ENCODE measurements at regions not wholly inside any gene's neighbourhood (a gene's known extent, or its start where the extent isn't known, plus 50 kb on each side); places are given as distances from the start of the nearest gene placed in this dataset.
"Not testable (repeated sequence)": the region's sequence is repeated elsewhere in the genome, so short reads cannot be mapped to it uniquely, and the experiment has no call there.

DNA sequence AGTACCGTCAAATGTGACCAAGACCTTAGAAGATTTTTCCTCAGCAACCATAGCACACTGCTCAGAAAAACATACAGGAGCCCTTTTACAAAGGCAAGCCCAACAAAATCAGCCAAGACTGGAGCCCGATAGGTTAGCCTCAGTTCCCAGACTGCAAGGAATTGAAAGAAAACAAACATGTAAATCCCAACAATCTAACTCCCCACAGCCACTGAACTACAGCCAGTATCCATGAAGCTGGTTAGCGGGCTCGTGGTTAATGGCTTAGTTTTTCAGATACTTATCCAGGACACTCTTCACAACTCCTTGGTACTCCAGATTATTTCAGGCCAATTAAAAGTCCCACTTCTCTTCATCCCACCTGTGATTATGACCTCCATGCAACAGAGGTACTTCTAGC is 201.6 kb downstream of the IPMK start:
- DNase-seq = no peak

DNA sequence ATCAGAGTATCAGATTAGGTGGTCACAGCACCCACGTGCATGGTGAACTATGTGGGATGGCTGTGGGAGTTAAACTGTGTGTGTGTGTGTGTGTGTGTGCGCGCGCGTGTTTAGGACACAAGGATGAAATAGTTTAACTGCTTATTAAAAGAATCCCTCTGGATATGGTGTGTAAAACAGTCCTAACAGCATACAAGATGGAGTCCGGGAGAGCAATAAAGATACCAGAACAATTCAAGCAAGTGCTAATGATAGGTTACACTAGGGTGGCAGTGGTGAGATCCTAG is 202.2 kb downstream of the IPMK start:
- no peak for DNase-seq

DNA sequence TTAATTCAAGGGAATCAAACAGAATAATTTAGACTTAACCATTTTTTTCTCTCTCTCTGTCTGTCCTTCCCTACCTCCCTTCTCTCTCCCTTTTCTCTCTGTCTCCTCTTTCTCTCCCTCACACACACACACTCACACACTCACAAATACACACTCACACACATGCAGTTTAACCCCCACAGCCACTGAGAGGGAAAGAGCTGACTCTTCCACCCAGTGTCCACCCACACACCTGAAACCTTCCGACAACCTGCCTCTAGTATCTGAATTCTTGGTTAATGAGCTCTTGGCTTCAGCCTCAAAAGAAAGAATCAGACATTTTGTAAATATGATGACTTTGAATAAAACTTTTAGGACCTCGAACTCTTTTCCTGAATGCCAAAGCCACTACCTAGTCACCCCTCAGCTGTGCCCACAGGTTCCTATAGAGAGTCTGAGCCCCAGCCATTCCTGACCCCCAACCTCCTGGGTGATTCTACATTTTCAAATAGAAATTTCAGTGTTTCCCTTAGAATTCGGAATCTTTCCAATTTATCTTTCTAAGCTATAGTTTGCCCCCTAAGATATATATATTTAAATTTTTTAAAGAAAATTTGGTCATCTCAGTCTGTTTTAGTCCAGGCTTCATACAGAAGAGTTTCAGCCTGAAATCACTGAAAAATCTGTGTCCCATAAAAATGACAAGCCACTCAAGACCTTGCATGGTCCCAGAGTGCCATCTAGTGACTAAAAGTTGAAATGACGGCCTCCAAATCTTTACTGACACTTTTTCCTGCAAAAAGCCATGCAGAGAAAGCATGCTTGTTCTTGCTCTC is 202.8 kb downstream of the IPMK start:
- DNase-seq = peak; percentile 1

GRCh38 chr10:58063861-58064480 is 203.7 kb downstream of the IPMK start:
- DNase-seq = no peak

DNA sequence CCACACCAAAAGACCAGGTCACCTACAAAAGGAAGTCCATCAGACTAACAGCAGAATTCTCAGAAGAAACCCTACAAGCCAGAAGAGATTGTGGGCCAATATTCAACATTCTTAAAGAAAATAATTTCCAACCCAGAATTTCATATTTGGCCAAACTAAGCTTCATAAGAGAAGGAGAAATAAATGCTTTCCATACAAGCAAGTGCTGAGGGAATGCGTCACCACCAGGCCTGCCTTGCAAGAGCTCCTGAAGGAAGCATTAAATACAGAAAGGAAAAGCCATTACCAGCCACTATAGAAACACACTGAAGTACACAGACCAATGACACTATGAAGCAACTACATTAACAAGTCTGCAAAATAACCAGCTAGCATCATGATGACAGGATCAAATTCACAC is 209.0 kb downstream of the IPMK start:
- not testable (repeated sequence) for DNase-seq

- no peak for DNase-seq
These were observed 212.8 kb downstream of the IPMK start for GRCh38 chr10:58054881-58055280.

DNA sequence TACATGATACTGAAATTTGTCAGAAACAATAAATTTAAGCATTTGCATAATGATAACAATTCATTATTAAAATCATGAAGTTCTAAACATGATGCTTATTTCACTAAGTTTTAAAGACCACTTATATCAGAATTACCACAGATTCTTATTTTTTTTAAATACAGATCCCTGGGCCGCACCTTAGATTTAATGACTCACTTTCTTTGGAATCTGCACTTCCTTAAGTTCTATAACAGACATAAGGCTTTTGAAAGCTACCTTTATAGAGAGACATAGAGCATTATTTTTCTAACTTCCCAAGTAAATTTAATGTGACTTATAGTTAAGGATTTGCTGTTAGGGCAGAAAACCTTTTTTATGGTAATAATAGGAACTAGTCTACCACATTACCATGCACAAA is 214.9 kb downstream of the IPMK start:
- no peak for DNase-seq

DNA sequence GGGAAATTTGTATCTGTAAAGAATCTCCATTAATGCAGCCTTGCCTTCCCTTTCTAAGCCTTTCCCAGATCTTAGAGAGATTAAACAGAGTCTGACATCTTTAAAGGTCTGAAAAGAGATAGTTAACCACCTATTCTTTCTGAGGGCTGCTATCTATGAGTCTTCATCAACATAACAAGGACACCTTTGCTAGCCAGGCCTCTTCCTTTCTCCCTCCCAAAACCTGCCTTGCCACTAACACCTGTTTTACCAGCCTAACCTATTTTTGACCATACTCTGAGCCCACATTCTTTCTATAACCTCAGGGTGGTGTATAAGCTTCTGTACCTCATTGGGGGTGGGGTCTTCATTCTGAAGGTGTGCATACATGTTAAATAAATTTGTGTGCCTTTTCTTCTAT is 217.1 kb downstream of the IPMK start:
- DNase-seq = no peak

DNA sequence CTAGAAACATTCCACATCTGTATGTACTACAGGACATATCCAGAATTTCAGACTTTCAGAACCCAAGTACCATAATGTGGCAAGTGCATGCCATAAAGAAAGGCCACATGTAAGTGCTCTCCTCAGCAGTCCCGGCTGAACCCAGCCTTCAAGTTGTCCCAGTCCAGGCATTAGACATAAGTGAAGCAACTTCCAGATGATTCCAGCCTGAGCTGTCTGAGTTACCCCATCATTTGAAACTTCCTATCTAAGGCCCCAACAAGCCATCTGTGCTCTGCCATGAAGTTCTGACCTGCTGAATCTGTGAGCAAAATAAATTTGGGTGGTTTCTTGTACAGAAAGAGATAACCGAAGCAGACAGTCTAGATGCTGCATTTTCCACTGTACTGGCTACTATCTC is 218.8 kb downstream of the IPMK start:
- no peak for DNase-seq

DNA sequence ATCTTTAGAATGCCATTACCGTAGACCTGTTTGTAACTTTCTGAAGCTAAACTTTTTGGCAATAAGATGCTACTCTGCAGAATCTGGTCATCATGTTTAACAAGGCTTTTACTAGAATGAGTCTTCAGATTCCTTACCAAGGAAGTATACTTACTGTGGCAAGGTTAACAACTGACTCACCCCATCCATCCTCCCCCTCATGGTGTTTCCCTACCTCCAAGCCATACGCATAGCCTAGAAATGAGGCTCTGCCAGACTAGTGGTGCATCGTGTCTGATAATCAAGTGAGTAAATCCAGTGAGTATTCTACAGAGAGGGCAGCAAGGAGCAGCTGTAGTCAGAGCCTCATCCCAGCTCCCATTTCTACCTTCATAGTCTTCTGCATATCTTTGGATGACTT is 223.6 kb downstream of the IPMK start:
- DNase-seq = no peak

DNA sequence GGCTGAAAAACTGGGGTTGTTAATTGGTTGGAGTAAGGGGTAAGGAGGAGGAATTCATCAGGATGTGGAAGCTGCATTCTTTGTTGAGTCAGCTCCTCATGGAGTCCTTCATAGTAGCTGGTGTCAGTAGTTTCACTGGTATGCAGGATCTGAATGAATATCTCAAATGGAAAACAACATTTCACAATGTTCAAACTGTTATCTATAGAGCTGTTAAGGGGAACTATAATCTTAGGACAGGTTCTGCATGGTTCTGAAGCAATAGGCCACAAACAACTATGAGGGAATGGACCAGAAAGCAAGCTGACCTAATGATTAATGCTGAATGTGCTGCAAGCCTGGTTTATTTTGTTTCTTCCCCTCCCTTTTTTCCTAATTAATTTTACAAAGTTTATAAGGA is 225.8 kb downstream of the IPMK start:
- DNase-seq = no peak

- no peak for DNase-seq
These were observed 237.5 kb downstream of the IPMK start for GRCh38 chr10:58030208-58030607.

DNA sequence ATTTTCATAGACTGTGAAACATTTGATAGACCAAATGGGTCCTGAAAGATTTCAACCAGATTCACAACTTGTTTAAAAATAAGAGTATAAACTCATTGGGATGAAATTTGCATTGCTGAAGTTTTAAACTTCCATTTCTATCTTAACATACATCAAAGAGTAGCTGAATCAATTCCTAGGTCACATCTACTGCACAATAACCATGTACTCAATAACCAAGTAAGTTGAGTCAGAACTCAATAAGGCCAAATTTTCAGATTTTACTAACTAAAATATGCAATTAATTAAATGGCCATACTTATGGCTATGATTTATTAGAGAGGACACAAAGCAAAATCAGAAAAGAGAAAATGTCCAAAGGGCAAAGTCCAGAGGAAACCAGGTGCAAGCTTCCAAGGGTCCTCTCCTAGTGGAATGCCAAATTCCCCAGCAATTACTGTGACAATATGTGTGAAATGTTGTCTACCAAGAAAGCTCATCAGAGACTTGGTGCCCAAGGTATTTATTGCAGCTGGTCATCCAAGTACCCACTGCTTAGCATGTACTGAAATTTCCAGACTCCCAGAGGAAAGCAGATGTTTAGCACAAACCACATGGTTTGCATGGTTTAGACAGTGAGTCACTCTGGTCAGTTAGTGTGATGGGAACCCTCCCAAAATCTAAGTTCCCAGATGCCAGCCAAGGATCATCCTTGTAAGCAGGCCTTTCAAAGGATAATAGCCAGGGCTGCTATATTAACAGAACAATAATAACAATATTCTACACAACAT is 238.9 kb downstream of the IPMK start:
- no peak for DNase-seq

DNA sequence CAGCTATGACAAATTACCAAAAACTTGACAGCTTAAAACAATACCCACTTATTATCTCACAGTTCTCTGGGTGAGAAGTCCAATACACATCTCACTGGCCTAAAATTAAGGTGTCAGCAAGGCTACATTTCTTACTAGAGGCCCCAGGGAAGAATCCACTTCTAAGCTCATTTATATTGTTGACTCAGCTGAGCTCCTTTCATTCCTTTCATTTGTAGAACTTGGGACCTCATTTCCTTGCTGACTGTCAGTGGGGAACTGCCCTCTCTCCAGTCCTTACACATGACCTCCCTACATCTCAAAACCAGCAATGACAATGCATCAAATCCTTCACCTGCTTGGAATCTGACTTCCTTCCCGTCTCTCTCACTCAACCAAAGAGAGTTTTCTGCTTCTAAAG is 240.3 kb downstream of the IPMK start:
- DNase-seq = no peak

DNA sequence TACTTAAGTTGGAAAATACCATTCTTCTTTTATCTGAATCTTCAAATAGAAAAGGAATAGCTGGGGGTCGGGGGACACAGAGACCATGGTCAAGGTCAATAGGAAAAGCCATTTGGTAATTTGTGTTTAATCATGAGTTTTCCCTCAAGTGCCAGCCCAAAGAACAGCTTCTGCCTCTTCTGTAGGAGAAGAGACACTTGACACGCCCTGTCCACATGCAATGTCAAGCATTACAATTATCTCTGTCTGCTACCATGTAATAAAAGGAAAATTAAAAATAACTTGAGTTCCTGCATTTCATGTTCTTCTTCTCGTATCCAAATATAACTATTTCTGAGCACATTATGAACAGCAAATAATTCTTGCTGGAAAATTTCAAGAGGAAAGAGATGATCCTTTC is 241.7 kb downstream of the IPMK start:
- no peak for DNase-seq

DNA sequence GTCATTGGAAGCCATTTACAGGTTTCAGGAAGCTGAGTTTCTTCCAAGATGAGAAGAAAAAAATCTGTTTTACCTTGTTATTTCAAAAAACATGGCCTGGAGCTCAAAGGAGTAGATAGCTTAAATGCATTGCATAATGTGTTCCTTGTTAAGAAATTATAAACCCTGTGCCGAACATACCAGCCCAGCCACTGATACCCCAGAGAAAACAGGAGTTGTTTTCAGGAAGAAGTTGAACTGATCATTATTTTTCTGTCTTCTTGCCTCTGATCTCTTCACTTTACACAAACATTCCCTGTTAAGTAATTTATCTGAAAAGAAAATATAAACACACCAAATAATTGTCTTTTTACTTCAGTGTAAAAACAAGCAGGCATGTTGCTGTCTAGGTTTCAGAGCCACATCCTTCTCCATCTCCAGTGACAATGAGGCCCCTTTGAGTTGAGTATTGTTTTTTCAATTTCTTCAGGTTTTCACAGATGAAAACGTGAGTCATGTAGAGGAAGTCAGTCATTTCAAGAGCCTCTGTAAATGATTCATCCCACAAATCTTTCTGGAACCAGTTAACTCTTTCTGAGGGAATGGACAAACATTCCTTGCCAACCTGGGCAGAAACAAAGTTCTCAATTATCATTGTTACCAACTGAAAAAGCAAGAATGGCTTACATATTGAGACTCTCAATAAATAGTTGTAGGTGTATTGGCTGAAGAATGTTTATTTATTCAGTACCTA is 244.2 kb downstream of the IPMK start:
- no peak for DNase-seq

GRCh38 chr10:58019863-58020537 is 247.7 kb downstream of the IPMK start:
- no peak for DNase-seq

DNA sequence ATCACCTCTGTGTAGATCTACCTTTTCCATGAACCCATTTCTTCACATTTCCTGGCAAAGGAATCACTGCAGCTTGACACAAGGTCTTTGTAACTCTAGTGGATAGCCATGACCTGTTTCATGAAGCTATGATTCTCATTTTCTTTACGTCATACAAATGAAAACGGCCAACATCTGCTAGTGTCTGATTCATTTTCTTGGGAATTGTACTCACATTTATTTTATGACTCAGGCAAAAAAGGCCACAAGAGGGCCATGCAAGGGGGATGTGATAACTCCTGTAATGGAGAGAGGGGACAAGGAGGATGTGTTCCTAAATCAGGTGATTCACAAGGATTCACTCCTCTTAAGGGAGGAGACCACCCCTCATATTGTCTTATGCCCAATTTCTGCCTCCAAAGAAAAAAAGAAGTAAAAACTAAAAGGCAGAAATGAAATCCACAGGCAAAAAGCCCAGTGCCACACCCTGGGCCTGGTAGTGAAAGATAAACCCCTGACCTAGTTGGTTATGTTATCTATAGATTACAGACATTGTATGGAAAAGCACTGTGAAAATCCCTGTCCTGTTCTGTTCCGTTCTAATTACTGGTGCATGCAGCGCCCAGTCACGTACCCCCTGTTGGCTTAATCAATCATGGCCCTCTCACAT is 249.9 kb downstream of the IPMK start:
- DNase-seq = no peak

GRCh38 chr10:58016614-58017013 is 251.1 kb downstream of the IPMK start:
- no peak for DNase-seq

GRCh38 chr10:58014436-58014835 is 253.3 kb downstream of the IPMK start:
- no peak for DNase-seq

- no peak for DNase-seq
These were observed 254.3 kb downstream of the IPMK start for GRCh38 chr10:58013406-58013805.

GRCh38 chr10:58010073-58010702 is 257.5 kb downstream of the IPMK start:
- no peak for DNase-seq
